AG09319 (cell line): ENCODE measurements at regions not wholly inside any gene's neighbourhood (a gene's known extent, or its start where the extent isn't known, plus 50 kb on each side); places are given as distances from the start of the nearest gene placed in this dataset.

Source experiments
- DNase-seq: peaks from one replicate; pipeline ENCODE4 v3.0.0-alpha.2; 2010; ENCODE audit warnings: low read depth; ENCODE audit errors: extremely low read depth
- TF ChIP-seq, protein P1 (sequence below): IDR thresholded peaks from 2 replicates; pipeline ENCODE4 v1.5.1; 2011; ENCODE audit warnings: low read depth, mild to moderate bottlenecking, inconsistent platforms, low read length, moderate library complexity

DNA sequence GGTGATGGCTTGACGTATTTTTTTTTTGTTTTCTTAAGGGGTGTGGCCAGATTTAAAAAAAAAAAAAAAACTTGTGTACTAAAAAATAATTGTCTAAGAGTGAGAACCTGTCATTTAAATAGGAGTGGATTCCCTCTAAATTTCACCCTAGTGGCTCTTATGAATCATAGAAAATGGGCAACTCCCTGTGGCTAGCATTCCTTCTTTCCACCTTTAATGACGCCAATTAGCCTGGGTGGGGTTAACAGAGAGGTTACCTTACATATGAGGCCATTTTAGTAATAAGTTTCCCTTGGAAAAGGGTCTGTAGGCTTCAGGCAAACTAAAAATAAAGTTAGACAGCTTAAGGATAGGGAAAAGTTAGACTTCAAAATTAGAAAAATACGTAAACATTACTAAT lies 223.5 kb upstream of the FAM241A start:
- DNase-seq: no peak
- TF ChIP-seq, protein P1, sequence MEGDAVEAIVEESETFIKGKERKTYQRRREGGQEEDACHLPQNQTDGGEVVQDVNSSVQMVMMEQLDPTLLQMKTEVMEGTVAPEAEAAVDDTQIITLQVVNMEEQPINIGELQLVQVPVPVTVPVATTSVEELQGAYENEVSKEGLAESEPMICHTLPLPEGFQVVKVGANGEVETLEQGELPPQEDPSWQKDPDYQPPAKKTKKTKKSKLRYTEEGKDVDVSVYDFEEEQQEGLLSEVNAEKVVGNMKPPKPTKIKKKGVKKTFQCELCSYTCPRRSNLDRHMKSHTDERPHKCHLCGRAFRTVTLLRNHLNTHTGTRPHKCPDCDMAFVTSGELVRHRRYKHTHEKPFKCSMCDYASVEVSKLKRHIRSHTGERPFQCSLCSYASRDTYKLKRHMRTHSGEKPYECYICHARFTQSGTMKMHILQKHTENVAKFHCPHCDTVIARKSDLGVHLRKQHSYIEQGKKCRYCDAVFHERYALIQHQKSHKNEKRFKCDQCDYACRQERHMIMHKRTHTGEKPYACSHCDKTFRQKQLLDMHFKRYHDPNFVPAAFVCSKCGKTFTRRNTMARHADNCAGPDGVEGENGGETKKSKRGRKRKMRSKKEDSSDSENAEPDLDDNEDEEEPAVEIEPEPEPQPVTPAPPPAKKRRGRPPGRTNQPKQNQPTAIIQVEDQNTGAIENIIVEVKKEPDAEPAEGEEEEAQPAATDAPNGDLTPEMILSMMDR: no peak

DNA sequence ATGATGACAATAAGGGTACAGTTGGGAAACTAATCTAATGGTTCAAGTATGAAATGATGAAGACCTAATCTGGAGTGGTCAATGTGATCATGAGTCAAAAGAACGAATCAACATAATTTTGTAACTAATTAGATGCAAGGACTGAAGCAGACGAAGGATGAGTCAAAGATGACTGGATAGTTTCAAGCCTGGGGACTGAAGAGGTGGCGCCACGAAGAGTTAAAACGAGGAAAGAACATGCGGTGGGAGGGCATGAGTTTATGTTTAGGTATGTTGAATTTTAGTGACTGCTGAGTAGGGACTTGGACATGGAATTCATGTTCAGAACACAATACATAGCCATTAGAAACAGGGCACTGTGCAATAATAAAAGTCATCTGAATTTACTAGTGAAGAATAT lies 221.5 kb upstream of the FAM241A start:
- TF ChIP-seq, protein P1: no peak
- no peak for DNase-seq

DNA sequence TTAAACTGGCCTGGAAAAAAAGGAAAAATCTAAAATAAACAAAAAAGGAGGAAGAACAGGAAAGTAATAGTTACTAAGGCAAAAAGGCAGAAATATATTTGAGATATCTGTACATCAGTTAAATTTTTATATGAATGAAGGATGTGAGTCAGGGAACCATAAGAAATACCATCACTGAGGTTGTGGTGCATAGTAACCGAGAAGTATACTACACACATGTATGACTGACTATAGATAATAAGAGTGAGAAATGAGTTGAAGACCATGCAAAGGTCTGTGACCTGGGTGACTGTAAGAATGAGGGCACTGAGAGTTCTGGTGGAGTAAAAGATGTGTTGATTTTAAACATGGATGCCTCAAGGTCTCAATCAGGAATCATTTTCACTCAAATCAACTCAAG lies 220.6 kb upstream of the FAM241A start:
- DNase-seq: no peak
- TF ChIP-seq, protein P1: no peak

DNA sequence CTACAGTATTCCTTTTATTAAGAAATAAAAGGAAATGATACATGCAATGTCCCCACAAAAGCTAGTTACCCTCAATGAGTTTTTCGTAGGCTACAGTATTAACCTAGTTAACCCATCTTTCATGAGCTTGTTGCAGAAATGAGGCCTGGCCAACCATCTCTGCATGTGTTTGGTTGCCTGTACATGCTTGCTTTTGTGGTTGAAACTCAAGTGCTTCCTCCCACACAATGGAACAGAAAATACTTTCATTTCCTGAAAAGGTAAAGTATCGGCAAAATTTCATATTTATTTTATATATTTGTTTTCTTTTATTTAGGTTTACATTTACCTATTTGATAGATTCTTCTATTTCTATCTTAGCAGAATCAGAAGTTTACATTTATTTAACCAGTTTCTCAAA lies 214.6 kb upstream of the FAM241A start:
- no peak for DNase-seq

DNA sequence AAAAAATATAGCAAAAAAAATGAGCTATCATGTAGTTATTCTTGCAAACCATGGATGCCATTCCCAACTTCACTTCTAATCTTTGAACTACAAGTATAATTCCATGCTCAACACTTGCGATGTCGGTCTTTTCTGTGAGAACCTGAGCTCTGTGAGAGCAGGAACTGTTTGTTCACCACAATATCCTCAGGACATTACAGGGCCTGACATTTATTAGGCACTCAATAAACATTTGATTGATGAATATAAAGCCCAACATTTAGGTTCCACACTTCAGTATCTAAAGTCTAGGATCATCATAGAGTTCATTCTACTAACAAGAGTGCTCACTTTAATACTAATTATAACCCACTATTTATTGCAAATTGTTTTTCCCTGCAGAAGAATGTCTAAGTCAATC lies 211.6 kb upstream of the FAM241A start:
- DNase-seq: no peak
- TF ChIP-seq, protein P1: no peak

More for the DNA sequence above, 214.6 kb upstream of the FAM241A start:
- TF ChIP-seq, protein P1: no peak

DNA sequence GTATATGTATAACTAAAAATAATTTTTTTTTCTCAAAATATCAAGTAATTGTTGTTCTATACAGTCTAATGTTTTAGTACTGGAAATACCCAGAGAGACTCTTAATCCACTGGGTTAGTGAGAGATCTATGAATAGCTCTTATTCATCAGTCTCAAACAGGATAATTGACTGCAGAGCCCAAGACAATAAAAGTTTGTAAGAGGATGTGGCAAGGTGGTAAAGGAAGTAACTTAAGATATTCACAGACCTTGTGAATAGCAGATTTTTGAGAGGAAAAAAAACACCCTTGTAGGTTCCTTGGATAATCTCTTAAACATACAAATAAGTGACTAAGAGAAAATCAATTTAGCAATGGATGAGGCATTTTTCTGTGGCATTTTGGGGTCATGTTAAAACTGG lies 210.9 kb upstream of the FAM241A start:
- TF ChIP-seq, protein P1: no peak
- DNase-seq: no peak

DNA sequence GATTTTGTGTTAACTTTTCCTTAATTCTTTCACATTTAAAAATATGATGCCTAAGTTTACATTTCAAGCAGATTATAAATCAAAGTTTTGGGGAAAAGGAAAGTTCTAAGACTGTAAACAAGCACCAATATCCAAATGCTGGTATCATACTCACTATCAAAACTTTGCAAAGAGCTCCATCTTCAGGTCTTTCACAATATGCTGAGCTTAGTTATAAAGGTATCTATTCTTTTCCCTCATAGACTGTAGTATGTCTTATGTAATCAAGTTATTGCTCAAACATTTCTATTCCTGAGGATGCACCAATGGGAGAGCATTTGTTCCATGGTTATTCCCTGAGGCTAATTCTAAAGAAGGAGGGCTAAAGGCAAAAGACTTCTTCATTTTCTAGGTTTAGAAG lies 207.9 kb upstream of the FAM241A start:
- peak; percentile 12 for DNase-seq
- TF ChIP-seq, protein P1: peak; percentile 32
